ENCODE measurements at regions not wholly inside any gene's neighbourhood (a gene's known extent, or its start where the extent isn't known, plus 50 kb on each side); places are given as distances from the start of the nearest gene placed in this dataset.

DNA sequence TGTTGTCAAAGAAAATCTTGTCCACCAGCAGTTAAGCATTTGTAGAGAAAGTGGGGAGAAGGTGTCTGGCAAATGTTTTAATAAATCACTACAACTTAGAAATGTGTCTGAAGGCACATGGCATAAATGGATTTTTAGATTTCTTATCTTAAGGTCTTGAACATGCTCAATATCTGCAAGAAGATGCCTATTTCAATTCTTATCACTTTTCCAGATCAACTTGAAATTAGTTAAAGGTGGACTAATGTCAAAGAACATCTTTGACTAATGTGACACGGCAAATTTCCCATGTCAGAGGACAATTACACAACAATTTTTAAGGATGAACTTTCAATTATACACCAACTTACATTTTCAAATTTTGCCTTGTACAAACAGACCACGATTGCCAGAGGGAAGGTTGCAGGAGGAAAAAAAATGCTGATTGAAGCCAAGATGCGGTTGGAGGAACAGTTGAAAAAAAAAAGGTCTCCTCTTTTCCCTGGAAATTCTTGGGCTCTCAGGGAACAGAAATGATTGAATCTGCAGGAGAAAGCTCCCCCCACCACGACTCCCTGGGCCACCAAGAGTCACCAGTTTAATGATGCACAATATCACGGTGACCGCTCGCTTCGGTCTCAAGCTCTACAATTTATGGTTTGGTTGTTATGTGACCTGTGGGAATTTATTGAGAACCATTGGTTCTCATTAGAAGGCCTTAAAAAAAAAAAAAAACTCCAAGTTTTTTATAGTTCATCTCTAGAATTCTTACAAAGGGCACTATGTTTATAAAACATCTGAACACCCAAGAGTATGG lies 507.6 kb upstream of the ADAMTS9 start:
- Histone ChIP-seq H3K27me3 (ENCODE audit: control insufficient read depth, insufficient read depth, low read length) (no peaks in the 10 kb centered on the region), H3K4me3 (ENCODE audit: low read depth, low read length) (no peak overlapping the region), H3K36me3 (ENCODE audit: control insufficient read depth, insufficient read depth, low read length) (no peaks in the 10 kb centered on the region)
- TF ChIP-seq, protein P1, sequence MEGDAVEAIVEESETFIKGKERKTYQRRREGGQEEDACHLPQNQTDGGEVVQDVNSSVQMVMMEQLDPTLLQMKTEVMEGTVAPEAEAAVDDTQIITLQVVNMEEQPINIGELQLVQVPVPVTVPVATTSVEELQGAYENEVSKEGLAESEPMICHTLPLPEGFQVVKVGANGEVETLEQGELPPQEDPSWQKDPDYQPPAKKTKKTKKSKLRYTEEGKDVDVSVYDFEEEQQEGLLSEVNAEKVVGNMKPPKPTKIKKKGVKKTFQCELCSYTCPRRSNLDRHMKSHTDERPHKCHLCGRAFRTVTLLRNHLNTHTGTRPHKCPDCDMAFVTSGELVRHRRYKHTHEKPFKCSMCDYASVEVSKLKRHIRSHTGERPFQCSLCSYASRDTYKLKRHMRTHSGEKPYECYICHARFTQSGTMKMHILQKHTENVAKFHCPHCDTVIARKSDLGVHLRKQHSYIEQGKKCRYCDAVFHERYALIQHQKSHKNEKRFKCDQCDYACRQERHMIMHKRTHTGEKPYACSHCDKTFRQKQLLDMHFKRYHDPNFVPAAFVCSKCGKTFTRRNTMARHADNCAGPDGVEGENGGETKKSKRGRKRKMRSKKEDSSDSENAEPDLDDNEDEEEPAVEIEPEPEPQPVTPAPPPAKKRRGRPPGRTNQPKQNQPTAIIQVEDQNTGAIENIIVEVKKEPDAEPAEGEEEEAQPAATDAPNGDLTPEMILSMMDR (IDR thresholded peaks at IDR 0.05; ENCODE audit: insufficient read depth, low read depth, low read length) = no peak
- ChIA-PET CTCF (no interaction called here), POLR2A (no interaction called here)
- DNase-seq (ENCODE audit: low read depth) = no peak

DNA sequence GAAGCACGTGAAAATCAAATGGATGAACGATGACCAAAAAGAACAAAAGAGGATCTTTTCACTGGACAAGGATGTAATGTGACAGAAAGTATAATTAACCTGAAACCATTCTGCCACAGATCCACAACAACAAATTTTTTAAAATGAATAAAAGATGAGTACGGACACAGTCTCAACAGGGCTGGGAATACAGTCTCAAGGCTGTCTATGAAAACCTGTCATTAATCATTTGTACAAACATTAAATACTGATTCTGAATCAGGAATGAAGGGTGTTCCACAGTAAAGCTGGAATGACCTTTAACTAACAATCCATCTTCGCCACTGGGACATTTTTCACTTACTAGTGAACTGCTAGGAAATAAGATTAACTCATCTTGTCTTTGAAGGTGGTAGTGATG lies 506.9 kb upstream of the ADAMTS9 start:
- Histone ChIP-seq H3K27me3 (ENCODE audit: control insufficient read depth, insufficient read depth, low read length) (no peaks in the 10 kb centered on the region), H3K4me3 (ENCODE audit: low read depth, low read length) (no peak overlapping the region), H3K36me3 (ENCODE audit: control insufficient read depth, insufficient read depth, low read length) (no peaks in the 10 kb centered on the region)
- TF ChIP-seq, protein P1 (IDR thresholded peaks at IDR 0.05; ENCODE audit: insufficient read depth, low read depth, low read length) = no peak
- ChIA-PET CTCF (no interaction called here), POLR2A (no interaction called here)
- DNase-seq (ENCODE audit: low read depth) = no peak

DNA sequence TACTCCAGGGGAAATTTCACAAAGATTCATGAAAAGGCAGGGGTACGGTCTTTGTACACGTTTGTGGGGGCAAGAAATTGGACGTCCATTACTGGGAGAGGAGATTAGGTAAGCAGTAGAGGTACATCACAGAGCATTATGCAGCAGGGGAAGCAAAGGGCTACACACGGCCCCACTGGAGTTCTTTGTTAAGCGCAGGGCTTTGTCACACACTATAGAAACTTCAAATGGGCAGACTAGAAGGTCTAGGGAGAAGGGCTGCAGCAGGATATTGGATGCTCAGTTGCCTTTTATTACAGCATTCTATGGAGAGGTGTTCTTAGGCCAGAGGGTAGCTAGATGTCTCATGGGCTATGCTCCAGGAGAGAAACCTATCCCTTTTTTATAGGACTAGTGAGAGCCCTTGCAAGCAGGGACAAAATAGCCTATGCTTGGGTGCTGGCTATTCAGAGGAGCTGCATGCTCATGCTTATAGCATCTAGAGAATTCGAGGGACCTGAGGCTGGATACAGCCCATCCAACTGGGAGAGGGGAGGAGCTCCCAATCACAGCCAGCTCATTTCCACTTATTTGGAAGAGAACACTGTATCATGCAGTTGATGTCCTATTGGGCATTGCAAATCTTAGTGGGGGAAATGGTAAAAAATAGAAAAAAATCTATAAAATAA lies 506.4 kb upstream of the ADAMTS9 start:
- TF ChIP-seq, protein P1 (IDR thresholded peaks at IDR 0.05; ENCODE audit: insufficient read depth, low read depth, low read length) = no peak
- Histone ChIP-seq H3K4me3 (ENCODE audit: low read depth, low read length) (no peak overlapping the region), H3K27me3 (ENCODE audit: control insufficient read depth, insufficient read depth, low read length) (no peaks in the 10 kb centered on the region), H3K36me3 (ENCODE audit: control insufficient read depth, insufficient read depth, low read length) (no peaks in the 10 kb centered on the region)
- ChIA-PET CTCF (no interaction called here), POLR2A (no interaction called here)
- no peak for DNase-seq (ENCODE audit: low read depth)

DNA sequence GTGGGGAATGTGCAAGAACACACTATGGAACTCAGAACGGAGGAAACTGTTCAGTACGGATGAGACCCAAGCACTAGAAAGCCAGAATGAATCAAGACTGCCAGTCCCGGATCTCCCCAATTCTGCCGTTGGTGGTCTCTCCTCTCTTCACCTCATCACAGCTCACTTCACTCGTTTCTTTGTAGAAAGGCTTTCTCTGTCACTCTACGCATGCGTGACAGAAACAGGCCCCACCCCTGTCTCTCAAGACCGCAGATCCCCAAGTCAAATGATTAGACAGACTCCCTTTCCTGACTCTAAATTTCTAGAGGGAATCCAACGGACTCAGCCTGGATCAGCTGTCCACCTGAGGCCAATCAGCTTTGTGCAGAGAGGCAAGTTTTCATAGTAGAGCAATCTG lies 505.7 kb upstream of the ADAMTS9 start:
- POLR2A ChIA-PET = no interaction called here
- CTCF ChIA-PET = no interaction called here
- Histone ChIP-seq H3K36me3 (ENCODE audit: control insufficient read depth, insufficient read depth, low read length) (no peaks in the 10 kb centered on the region), H3K27me3 (ENCODE audit: control insufficient read depth, insufficient read depth, low read length) (no peaks in the 10 kb centered on the region), H3K4me3 (ENCODE audit: low read depth, low read length) (no peak overlapping the region)
- no peak for DNase-seq (ENCODE audit: low read depth)
- TF ChIP-seq, protein P1 (IDR thresholded peaks at IDR 0.05; ENCODE audit: insufficient read depth, low read depth, low read length) = no peak

DNA sequence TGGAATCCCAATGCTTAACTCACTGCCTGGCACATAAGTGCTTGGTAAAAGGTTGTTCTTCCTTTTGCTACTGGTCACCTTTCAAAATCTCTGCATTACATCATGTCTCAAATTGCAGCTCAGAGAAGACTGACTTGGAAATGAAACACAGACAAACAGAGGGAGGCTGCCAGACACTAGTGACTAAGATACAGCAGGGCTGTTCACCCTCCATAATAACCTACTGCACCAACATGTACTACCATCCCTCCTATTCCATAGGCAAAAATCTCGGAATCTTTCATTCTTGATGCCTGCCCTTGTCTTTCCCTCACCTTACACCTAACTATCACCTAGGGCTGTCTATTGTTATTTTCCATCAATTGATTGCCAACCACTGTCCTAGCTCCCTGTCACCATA lies 502.3 kb upstream of the ADAMTS9 start:
- Histone ChIP-seq H3K27me3 (ENCODE audit: control insufficient read depth, insufficient read depth, low read length) (no peaks in the 10 kb centered on the region), H3K4me3 (ENCODE audit: low read depth, low read length) (no peak overlapping the region), H3K36me3 (ENCODE audit: control insufficient read depth, insufficient read depth, low read length) (no peaks in the 10 kb centered on the region)
- CTCF ChIA-PET = no interaction called here
- TF ChIP-seq, protein P1 (IDR thresholded peaks at IDR 0.05; ENCODE audit: insufficient read depth, low read depth, low read length) = no peak
- no peak for DNase-seq (ENCODE audit: low read depth)
- POLR2A ChIA-PET = no interaction called here

Measured in BJ (cell line).